ENCODE measurements at regions not wholly inside any gene's neighbourhood (a gene's known extent, or its start where the extent isn't known, plus 50 kb on each side); places are given as distances from the start of the nearest gene placed in this dataset.

DNA sequence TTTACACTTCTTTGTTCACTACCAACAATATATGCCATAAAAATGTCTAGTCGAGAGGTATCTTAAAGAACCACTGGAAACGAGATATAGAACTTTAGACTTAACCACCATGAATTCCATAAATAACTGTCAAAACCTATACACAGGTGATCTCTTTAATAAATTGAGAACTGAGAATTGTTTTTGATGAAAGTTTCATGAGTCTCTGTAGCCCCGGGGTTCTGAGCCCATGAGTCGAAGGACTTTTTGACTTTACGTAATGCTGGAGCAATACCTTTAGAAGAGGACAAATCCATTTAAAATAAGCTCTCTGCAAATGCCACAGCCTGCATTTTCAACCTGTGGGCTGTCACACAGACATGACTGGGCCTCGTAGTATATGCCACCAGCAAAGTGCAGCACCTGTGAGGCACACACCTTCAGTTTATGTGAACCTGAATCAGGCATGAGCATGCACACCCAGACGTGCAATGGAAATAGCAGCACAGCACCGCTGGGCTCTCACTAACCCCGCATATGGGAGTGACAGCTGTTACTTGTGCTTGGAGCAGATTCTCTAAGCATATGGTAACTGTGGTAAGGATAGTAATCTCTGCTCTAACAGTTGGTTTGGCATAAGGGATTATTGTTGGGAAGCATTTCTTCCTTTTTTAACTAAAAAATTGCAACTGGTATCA lies 383.2 kb downstream of the SOCS6 start:
- DNase-seq (ENCODE audit: low read depth in 2 of 2): no peak

DNA sequence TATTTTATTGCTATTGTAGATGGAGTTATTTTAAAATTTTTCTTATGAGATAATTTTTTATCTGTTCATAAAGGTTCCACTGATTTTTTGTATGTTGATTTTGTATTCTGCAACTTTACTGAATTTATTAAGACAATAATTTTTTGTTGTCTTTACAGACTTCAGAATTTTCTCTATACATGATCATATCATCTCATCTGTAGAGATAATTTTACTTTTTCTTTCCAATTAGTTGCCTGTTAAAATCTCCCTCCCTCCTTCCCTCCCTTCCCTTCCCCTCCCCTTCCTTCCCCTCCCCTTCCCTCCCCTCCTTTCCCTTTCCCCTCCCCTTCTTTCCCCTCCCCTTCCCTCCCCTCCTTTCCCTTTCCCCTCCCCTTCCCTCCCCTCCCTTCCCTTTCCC lies 378.1 kb downstream of the SOCS6 start:
- no peak for DNase-seq (ENCODE audit: low read depth in 2 of 2)

DNA sequence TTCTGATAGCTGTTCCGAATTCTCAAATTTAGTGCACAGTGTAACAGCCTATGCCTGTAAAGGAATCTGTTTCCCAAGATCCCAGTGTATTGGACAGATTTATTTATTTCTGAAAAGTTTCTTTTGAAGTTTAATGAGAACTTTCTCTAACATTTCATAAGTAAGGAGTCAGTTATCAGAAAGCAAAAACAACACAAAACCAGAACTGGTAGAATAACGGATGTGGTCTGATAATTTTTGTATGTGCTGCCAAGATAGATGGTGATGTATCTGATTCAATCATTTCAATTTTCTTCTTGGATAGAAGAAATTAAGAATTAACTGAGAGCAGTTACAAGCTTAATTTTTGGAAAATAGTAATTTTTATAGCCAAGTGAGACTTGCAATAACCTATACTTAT lies 374.3 kb downstream of the SOCS6 start:
- no peak for DNase-seq (ENCODE audit: low read depth in 2 of 2)

DNA sequence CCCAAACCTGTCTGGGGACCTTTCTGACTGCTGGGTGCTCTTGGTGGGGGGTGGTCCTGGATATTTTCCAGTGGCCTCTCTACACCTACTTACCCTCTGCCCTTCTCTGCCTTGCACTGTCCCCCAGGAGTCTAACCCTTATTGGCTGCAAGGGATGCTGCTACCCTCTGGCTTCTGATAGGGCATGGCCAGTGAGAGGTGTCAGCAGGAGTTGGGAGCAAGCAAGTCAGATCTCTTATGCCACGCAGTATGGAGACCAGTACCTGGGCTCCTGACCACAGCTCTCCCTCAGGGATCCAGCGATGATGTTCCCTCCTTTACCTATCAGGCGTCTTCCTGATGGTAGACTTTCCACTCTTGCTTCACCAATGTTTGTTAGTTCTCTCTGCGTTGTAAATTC lies 373.7 kb downstream of the SOCS6 start:
- no peak for DNase-seq (ENCODE audit: low read depth in 2 of 2)

DNA sequence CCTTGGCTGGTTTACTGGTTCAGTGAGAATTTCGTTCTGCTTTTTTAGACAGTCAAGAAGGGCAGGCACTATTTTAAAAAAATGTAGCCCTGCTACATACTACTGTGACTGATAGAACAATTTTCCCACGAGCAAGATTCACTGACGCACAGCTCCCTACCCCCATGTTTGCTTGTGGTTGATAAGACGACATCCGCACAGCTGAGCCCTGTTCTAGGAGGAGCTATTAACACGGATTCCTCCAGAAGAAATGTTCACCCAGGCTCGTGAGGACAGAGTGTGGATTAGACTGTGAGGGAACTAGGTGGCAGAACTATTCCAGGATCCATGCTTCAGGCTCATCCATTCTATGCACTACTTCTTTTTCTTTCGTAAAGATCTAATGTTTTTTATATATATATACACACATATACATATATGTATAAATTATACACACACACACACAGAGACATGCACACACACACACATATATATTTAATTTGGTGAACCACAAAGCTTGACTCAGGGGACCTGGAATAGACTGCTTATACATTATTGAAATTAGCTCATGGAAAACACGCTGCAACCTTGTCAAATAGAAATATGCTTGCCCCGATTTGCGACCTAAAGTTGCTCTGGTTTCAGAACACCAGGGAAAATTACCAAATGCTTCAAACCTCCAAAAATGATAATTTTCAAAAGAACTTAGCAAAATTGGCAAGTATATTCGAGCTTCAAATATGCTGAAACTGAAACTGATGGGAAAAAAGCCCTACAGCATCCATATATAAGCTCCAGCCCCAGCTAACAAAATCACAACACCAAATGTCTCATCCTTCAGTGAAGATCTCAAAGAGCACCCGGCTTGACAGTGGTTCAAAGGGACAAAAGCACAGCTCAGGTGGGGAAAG lies 370.4 kb downstream of the SOCS6 start:
- DNase-seq (ENCODE audit: low read depth in 2 of 2): no peak

DNA sequence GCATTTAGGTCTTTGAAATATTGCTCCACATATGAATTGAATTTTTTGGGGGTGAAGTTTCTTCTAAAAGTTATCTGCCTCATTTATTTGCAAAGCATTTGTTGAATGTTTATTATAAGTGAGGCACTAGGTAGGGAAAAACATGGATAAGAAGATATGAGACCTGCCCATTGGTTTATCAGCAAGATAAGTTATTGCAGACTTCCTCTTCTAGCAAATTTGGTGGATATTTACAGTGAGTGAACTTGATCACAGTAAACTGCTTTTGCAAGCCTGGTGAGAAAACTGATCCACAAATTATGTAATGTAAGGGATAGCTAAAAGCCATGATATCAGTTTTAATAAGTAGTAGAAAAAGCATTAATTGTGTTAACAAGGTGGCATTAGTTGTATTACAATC lies 364.8 kb downstream of the SOCS6 start:
- DNase-seq (ENCODE audit: low read depth in 2 of 2): no peak

DNA sequence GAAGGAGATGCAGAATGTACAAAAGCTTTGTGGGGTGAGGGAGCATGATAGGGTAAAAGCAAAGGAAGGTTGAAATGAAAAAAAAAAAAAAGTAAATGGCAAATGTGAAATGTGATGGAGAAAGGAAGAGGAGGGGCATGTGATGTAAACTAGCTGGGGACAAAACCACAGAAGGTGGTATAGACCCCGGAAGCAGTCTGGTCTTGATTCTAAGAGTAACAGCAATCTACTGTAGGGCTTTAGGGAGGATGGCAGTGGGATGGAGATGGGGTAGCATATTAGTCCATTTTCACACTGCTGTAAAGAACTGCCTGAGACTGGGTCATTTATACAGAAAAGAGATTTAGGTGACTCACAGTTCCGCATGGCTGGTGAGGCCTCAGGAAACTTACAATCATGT lies 362.0 kb downstream of the SOCS6 start:
- no peak for DNase-seq (ENCODE audit: low read depth in 2 of 2)

DNA sequence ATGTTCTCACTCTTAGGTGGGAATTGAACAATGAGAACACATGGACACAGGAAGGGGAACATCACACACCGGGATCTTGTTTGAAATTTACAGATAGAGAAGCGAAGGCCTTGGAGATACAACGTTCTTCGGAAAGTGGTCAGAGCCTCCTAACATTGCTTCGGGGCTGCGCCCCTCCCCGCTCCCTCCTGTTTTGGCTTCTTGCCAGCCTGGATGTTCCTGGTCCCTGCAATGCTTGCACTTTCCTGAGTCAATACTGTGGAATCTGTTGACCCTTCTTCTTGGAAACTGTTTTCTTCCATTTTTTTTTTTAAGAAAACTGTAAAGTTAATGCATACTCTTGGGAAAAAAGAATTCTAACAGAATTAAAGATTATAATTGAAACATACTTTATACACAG lies 360.8 kb downstream of the SOCS6 start:
- no peak for DNase-seq (ENCODE audit: low read depth in 2 of 2)

DNA sequence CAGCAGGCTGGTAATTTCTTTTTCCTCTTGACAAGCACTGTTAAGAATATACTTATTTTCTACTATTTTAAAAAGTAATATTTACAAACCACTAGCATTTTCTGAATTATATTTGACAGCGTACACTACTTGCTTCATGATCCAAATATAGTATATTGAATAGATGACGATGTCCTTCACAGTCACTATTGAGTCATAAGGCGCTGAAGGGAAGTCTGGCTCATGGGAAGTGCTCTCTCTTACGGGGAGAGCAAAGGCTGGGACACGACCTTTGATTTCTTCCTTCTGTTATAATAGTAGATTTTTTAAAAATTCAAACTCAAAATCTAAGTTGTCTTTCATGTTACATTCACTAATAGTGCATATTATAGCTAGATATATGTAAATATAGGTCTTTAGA lies 357.1 kb downstream of the SOCS6 start:
- DNase-seq (ENCODE audit: low read depth in 2 of 2): no peak

DNA sequence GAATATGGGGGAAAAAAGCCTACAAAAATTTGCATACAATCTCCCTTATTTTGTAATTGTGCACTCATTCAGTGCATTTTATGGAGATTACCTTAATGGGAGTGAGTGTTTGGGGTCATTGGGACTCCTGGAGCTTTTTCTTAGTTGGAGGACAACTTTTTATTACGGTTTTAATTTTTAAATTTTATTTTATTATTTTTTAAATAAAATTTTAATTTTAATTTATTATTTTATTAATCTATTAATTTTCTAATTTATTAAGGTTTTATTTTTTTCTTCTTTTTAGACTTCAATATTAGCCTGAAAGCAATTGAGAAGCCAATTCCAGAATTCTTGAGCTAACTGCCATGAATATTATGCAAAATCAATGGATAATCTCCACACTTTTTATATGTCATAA lies 355.0 kb downstream of the SOCS6 start:
- no peak for DNase-seq (ENCODE audit: low read depth in 2 of 2)

DNA sequence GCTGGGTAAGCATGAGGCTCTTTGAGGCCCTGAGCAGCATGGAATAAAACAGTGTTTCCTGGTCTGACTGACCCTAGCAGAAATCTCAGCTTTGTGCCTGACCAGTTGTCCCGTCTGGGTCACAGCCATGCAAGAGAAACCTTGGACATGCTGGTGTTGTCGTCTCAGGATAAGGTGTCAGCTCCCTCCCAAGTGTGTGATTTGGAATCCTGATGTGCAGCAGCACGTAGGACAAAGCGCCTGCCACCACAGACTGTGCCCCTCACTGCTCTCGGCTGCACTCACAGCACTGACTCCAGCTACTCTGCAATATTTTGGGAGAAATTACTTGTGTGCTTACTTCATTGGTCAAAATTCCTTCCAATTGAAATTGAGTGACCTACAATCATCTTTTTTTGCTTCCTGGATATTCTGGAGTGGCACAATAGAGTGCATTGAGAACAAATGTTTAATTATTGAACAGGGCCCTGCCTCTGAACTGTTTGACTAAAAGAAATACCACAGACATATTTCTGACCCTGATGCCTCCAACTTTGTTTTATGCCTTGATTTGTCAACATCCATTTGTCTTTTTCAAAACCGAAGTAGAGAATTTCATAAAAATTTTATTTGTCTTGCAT lies 352.4 kb downstream of the SOCS6 start:
- no peak for DNase-seq (ENCODE audit: low read depth in 2 of 2)

DNA sequence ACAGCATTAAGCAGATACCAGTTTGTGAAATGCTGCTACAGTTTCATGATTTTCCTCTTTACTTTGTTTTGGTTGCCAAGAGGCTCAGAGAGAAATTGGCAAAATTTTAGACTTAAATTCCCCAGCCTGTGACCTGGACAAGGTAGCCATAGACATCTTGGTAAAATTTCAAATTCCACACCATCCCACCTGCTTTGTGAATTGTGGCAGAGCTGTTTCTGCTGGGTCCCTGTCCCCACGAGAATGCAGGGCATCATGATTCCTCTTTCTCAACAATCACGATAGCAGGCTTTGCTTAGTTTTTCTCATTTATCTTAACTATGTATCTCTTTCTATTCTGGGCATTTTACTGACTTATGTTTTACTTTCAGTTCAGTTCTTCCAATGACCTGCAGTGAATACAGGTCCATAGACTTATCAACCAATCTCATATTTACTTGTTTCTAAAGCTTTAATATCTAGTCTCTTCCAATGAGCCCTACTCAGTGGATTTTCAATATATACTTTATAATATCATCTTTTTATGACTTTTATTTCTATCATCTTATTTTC lies 351.6 kb downstream of the SOCS6 start:
- DNase-seq (ENCODE audit: low read depth in 2 of 2): no peak

DNA sequence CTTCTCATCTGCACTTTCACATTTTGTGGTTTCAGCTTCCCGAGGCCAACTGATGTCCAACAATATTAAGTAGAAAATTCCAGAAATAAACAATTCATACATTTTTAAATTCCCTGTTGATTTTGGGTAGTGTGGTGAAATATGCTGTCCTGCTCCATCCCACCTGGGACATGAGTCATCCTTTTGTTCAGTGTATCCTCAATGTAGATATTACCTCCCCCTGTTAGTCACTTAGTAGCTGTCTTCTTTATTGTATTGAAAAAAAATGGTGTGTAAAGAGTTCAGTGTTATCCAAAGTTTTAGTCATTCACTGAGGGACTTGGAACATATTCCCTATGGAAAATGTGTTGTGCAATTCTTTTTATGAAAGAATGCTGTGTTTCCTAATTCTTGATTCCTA lies 348.1 kb downstream of the SOCS6 start:
- no peak for DNase-seq (ENCODE audit: low read depth in 2 of 2)

DNA sequence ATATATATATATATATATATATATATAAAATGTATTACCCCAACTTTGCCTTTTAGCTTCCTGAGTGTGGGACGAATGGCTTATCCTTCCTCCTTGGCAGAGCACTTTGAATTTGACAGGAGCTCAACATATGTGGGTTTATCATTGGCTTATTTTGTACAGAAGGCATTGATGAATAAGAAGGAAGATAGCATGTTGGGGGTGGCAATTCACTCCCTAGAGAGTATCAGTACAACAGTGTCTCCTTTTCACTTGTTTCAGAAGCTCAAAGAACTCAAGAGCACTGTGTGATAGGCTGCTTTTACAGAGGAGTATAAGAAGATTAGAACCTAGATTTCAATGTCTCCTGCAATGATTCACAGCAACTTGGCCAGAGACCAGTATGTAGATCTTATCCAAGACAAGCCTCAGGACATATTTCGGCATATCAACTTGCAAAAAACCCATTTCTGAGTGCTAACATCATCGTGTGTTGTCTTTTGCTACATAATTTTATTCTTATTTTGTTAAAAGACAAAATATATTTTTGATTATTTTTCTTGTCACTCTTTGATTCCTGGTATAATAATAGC lies 345.8 kb downstream of the SOCS6 start:
- DNase-seq (ENCODE audit: low read depth in 2 of 2): no peak

DNA sequence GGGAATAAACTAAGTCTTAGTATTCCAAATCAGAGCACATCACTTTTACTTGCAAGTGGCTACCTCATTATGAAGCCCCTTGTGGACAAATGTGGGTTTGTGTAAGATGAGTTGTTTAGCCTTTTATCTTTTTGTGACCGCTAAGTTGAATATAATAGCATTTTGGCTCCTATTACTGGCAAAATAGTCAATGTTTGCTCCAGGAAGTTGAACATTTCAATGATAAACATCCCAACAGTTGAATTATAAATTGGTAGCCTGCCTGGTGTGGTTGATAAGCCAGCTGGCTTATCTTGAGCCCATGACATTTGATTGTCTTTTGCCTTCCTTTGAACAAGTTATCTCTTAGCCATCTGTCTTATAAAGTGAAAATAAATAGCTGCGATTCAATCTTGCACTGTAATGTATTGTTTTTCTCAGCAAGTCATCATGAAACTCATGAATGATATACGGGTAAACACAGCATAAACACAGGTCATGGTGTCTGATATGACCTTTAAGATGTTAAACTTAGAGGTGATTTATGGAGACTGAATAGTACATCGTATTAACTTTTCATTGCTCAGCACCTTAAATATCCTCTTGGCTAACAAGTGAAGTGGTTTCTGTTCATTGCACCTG lies 338.4 kb downstream of the SOCS6 start:
- DNase-seq (ENCODE audit: low read depth in 2 of 2): no peak

DNA sequence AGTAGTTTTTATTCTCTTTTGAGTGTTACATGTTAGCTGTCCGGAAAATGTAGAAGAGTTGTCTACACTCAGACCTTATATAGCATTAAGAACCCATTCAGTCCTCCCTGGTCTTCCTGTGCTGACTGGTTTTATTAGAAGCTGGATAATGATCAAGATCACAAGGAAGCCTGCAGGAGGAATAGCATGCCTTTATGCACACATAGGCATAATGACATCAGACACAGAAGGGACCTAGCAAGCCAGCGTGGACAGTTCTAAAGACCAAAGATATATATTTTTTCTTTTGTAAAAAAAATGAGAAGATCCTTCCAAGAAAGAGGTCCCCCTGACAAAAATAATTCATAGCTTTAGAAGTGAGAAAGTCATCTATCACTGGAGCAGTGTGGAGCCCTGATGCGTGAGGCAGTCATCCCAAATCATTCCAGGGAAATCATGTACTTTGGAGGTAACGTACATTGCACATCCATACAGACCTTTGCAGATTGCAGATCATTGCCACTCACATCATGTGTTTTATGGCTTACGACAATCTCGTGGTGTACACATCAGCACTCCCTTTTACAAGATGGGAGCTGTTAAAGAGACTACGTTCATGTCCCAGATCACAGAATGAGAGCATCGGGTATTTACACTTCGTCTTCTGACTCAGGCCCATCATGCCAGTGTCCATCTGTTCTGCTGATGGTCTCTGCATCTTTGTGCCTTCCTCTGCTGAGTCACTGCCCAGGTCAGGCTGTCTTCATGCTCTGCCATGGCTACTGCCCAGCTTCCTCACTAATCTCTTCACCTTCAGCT lies 334.0 kb downstream of the SOCS6 start:
- DNase-seq (ENCODE audit: low read depth in 2 of 2): no peak

DNA sequence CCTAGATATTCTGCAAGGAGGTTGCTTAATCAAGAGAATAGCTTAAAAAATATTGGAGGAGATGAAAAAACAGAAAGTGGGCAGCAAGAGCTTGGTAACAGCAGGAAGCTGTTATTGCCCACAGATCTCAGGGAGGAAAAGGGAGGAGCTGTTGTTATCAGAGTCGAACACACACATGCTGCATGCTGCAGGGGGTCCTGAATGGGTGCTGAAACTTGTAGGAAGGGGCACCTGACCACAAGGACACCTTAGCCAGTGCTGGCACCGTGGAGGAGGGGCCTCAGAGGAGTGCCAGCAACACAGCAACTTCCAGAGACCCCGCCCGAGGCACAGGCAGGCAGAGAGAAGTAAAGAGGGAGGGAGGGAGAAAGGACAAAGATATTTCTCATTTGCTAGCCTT lies 332.9 kb downstream of the SOCS6 start:
- DNase-seq (ENCODE audit: low read depth in 2 of 2): no peak

DNA sequence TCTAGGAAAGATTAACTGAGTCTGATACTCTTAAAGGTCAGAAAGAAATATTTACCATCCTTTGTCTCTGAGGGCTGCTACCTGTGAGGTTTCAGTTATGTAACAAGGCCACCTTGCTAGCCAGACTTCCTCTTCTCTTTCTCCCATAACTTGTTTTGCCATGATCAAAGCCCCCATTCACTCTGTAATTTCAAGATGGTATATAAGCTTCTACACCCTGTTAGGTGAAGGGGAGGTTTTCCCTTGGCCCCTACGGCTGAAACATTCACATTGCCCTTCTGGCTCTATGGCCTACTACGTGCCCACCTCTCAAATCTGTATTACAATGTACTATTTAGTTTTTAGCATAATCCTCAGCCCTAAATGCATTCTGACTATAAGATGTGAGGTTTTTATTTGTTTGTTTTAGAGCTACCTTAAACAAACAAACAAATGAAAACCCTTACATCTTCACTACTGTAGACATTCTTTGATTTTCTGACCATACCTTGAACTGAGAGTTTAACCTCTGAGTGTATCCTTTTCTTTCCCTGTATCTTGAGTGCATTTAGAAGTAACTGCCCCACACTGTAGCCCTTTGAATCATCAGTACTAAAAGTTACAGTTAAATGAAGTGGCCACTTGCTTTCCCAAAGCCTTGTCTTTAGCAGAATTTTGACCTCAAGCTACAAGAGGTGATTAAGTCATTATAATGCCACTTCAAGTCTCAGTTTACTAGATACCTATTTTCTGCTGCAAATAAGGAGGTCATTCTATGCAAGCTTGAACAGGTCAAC lies 332.2 kb downstream of the SOCS6 start:
- DNase-seq (ENCODE audit: low read depth in 2 of 2): no peak

DNA sequence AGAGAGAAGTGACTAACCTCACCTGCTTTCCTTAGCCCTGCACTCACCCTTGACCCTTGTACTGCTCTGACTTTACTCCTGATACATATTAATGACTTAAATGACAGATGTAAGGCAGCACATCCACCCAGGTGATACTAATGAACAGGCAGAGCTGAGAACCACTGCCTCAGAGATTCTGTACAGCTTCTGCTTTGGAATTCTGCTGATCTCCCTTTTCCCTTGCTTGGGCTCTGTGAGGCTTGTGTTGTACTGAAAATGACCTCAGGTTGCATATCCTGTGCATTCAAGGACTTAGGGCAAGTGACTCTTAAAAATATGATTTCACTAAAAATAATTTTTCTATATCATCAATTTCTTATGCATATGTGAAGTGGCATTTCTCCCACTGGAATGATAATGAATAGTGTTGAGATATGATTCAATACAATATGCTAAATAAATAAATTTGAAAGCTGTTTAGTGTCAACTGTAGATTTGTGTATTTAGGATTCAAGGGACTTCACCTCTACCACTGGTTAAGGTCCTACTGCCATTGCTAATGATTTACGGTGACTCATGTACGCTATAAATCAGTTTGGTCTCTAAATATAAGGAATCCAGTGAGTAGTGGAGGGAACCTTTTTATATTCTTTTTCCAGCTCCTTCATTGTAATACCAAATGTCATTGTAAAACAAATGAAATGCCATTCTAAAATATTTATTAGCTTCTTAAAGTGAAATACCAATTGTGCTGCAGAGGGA lies 328.3 kb downstream of the SOCS6 start:
- DNase-seq (ENCODE audit: low read depth in 2 of 2): no peak

Measured in stimulated activated CD4-positive, alpha-beta T cell treated with anti-CD3 and anti-CD28 coated beads, Interleukin-4, amount 100 ng/mL, for 48 hours (primary cell).